MG63 (cell line): ENCODE measurements at regions not wholly inside any gene's neighbourhood (a gene's known extent, or its start where the extent isn't known, plus 50 kb on each side); places are given as distances from the start of the nearest gene placed in this dataset.
"Not testable (repeated sequence)": the region's sequence is repeated elsewhere in the genome, so short reads cannot be mapped to it uniquely, and the experiment has no call there.

Source experiments
- DNase-seq: peaks from one replicate; pipeline ENCODE4 v3.0.0-alpha.2; 2020
- H3K27me3 ChIP-seq: fragments of 250-450 bp; sonication (Bioruptor Pico); 2 replicates; pipeline ENCODE4 v1.5.1; 2020; ENCODE audit warnings: mild to moderate bottlenecking, moderate library complexity
- H3K36me3 ChIP-seq: fragments of 250-450 bp; sonication (Bioruptor Pico); 2 replicates; pipeline ENCODE4 v1.5.1; 2020; ENCODE audit warnings: mild to moderate bottlenecking, moderate library complexity
- H3K4me3 ChIP-seq: fragments of 250-450 bp; sonication (Bioruptor Pico); 2 replicates; pipeline ENCODE4 v1.5.1; 2020; ENCODE audit warnings: mild to moderate bottlenecking, moderate library complexity
- H3K9me3 ChIP-seq: fragments of 250-450 bp; sonication (Bioruptor Pico); 2 replicates; pipeline ENCODE4 v1.5.1; 2020; ENCODE audit warnings: mild to moderate bottlenecking, moderate library complexity

DNA sequence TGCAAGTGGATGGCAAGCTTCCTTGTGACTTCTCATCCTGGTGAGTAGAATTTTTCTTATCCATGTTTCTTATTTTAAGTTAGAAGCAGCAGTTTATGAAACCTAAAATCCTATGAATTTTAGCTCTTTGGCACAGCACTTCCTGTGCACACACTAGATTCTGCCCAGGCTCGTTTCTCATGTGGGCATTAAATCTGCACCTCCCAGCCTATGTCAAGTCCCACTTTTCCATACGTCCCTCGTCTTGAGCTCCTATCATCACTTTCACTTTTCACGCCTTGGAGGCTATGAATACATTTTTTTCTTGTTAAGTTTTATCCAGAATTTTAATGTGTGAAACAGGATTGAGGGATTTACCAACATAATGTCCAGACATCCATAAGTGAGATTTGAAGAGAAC is 142.1 kb downstream of the MRPS6 start:
- H3K36me3 ChIP-seq: no peaks in the 10 kb centered on the region; the same call in 1 of the 2 replicates
- DNase-seq: no peak
- no peaks in the 10 kb centered on the region for H3K27me3 ChIP-seq
- peaks cover 5% of the 10 kb centered on the region for H3K9me3 ChIP-seq
- no peak overlapping the region for H3K4me3 ChIP-seq

DNA sequence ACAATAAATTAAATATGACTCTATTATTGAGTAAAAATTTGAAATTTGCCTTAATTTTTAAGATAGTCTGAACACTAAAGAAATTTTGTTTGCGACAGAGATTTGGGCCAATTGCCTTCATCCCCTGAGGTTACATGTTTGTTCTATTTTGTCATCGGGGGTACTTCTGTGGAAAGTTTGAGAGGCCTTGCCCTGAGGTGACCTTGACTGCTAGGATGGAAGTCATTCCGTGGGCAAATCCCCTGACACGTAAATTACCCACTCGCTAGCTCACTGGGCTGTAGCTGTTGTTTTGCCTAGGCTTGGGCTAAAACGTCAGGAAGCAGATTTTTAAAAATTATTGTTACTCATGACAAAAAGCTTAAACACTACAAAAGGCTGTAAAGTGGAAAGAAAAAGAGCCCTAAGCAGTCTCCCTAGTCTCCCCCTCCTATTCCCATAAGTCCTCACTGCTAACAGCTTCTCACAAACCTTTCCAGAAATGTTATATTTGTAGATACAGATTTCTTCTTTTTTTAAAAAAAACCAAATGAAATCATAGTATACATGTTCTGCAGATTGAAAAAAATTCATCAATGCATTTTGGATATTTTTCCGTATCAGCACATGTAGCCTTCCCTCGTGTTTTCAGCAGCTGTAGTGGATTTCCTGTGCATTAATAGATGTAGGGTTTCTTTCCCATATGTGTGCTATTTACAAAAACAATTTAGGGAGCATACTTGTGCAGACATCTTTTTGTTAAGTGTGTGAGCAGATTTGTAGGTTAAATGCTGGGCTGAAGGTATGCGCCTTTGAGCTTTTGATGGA is 142.7 kb downstream of the MRPS6 start:
- H3K36me3 ChIP-seq: no peaks in the 10 kb centered on the region; the same call in 1 of the 2 replicates
- H3K4me3 ChIP-seq: no peak overlapping the region

DNA sequence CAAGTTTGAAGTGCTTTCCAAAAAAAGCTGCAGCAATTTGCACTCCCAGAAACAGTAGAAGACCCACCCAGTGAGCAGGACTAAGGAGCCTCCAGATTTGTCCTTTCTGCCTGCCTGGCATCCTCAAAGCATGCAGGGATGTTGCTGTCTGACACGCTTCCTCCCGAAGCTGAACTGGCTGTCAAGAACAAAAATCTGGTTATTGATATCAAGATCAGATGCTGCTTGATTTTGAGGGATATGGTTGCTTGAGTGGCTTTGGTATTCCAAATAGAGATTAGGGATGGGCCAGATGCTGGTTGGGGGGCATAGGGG is 143.3 kb downstream of the MRPS6 start:
- Histone ChIP-seq H3K27me3 (no peaks in the 10 kb centered on the region), H3K4me3 (no peak overlapping the region), H3K36me3 (no peaks in the 10 kb centered on the region; the same call in 1 of the 2 replicates), H3K9me3 (peaks cover 5% of the 10 kb centered on the region)
- DNase-seq: no peak

More for the DNA sequence above, 142.7 kb downstream of the MRPS6 start:
- Histone ChIP-seq H3K27me3 (no peaks in the 10 kb centered on the region), H3K9me3 (peaks cover 5% of the 10 kb centered on the region)
- DNase-seq: no peak

DNA sequence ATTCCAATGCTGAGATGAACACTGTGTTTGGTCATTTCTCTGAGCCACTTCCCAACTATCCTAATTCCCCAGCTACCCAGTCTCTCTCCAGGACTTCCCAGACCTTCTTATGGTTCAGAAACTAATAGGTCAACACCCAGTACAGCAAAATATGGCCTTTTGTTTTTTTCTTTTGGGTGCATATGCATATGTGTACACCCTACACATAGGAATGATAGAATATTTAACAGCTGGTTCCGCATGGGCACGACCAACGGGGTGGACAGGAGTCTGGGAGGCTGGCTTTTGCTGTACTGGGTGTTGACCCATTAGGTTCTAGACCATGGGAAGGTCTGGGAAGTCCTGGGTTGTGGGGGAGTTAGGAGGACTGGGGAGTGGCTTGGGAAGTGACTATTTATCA is 143.9 kb downstream of the MRPS6 start:
- H3K27me3 ChIP-seq: no peaks in the 10 kb centered on the region
- H3K4me3 ChIP-seq: no peak overlapping the region
- H3K9me3 ChIP-seq: peaks cover 5% of the 10 kb centered on the region
- DNase-seq: no peak
- no peaks in the 10 kb centered on the region; the same call in 1 of the 2 replicates for H3K36me3 ChIP-seq

DNA sequence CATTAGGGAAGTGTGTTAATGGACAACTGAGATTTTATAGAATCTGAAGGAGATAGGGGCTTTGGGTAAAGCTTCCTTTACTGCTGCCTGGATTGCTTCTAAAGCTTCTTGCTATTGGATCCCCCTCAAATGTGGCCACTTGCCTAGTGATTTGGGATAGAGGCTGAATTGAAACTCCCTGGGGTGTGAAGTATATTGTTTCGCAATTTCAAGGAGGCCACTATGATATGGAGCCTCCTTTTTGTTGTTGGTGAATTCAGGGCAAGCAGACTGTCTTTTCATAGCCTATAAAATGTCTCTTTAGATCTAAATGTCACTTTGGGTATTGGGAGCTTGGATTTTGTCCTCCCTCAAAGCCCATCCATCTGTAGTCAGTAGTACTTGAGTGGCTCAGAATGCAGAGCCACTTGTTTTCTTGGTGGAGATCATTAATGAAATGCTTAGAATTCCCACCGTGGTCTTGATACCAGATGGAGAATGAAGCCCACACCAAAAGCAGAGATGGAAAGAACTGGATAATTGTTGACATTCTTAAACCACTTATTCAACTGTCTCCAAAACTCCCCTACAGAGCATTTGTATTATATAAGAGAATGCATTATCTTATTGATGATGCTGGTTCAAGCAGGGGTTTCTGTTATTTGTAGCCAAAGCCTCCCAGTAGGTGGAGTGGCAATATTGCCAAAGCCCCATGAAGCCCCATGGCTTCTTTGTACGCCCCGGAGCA is 144.3 kb upstream of the KCNE2 start:
- Histone ChIP-seq H3K4me3 (no peak overlapping the region), H3K9me3 (no peaks in the 10 kb centered on the region), H3K27me3 (no peaks in the 10 kb centered on the region), H3K36me3 (no peaks in the 10 kb centered on the region; the same call in 1 of the 2 replicates)
- DNase-seq: no peak

DNA sequence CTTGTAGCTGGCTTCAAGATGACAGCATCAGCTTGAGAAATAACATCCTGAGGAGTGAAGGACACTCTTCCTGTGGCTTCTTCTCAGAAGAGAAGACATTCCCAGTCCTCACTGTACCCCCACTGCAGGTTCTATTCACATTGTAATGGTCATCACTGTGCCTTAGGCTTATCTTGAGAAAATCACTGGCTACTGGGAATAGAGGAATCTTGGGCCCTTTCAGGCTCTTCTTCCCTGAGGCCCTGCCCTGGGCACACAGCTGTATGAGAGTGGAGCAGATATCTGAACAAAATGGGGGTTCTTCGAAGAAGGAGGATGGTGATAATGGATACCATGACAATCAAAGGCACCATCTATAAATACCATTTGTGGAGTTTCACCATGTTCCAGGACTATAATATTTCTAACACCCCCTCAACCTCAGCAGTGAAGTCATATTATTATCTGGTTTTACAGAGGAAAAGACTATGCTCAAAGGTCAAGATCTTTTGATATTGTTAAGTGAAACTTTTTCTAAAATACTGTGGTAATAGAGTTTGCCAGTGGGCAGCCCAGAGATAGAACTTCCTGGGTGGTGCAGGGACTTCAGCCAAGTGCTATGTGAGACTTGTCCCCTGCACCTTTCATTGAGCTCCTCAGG is 143.1 kb upstream of the KCNE2 start:
- no peaks in the 10 kb centered on the region; the same call in 1 of the 2 replicates for H3K36me3 ChIP-seq
- H3K27me3 ChIP-seq: no peaks in the 10 kb centered on the region
- DNase-seq: no peak
- H3K4me3 ChIP-seq: no peak overlapping the region
- no peaks in the 10 kb centered on the region for H3K9me3 ChIP-seq

DNA sequence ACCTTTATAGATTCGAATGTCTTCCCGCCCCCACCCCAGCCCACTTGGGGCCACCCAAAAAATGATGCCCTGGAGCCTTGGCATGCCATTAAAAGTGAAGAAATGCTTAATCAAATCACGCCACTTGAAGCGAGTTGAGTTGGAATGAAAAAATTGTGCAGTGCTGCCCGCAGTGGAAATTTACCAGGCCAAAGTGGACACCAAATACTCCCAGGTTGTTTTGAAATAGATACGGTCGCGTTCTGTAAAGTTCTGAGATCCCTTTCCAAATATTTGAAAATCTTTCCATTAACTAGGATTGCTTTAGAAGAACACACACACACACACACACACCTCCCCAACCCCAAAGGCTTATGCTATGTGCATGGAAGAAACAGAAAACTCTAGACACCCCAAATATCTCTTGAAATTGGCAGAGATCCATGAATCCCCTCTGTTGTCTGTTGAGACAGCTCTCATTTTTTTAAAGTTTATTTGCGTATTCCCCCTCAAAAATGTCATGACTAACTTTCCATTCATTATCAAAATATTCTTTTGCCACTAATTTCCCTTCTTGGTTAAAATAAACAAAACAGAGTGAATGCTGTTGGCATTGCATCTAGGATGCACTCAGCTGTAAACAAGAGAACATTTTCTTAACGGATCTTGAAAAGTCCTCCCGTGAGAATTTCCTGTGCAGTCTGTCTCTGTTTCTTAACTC is 142.3 kb upstream of the KCNE2 start:
- Histone ChIP-seq H3K27me3 (no peaks in the 10 kb centered on the region), H3K4me3 (no peak overlapping the region), H3K36me3 (no peaks in the 10 kb centered on the region; the same call in 1 of the 2 replicates), H3K9me3 (no peaks in the 10 kb centered on the region)
- DNase-seq: no peak

DNA sequence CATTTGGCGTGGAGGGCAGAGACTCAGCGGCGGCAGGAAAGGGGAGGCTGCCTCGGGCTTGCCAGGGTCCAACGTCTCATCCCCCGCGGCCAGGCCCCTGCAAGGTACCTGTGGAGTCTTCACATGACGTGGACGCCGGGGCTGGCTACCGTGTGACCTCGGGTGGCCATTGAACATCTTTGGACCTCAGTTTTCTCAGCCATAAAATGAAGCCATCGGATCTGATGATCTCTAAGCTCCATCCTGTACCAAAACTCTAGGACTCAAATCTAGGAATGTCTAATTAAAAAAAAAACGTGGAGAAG is 141.8 kb upstream of the KCNE2 start:
- H3K4me3 ChIP-seq: no peak overlapping the region

DNA sequence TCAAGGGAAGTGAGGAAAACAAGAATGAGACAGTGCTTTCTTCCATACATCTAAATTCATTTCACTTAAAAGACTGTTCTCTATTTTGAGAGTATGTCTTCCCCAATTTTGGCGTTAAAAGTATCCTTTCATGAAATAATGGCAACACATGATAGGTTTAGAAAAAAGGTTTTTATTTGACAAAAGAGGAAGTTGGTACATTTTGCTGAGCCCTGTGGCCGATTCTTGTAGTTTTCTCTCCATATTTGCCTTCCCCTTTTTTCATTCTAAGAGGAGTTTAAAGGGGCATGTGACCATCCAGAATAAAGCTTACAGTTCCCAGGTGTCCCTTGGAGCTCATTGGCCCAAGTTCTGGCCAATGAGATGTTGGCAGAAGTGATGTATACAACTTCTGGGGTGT is 140.4 kb upstream of the KCNE2 start:
- H3K9me3 ChIP-seq: no peaks in the 10 kb centered on the region
- no peak overlapping the region for H3K4me3 ChIP-seq
- H3K36me3 ChIP-seq: no peaks in the 10 kb centered on the region
- no peak for DNase-seq
- H3K27me3 ChIP-seq: no peaks in the 10 kb centered on the region

More for the DNA sequence above, 141.8 kb upstream of the KCNE2 start:
- DNase-seq: no peak
- no peaks in the 10 kb centered on the region; the same call in 1 of the 2 replicates for H3K36me3 ChIP-seq
- no peaks in the 10 kb centered on the region for H3K9me3 ChIP-seq
- H3K27me3 ChIP-seq: no peaks in the 10 kb centered on the region

DNA sequence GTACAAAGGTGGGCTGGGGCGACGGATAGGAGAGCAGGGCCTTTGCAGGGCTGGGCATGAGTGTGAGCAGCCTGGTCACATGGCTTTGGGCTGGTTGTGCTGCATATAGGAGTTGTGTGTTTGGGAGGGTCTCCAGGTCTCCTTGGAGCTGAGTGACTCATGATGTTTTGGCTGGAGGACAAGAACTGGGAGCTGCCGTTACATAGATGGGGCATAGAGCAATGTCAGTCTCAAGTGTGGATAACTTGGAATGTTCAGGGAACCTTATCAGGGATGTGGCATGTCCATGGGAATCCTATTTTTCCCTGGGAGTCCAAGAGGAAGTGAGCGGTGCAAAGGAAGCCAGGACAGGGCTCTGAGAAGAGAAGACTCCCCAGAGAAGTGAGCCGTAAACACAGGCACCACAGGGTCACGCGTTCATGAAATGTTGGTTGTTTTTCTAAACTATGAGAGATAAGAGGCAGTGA is 136.4 kb upstream of the KCNE2 start:
- Histone ChIP-seq H3K27me3 (no peaks in the 10 kb centered on the region), H3K36me3 (no peaks in the 10 kb centered on the region), H3K4me3 (no peak overlapping the region), H3K9me3 (no peaks in the 10 kb centered on the region)
- peak; percentile 58 for DNase-seq

DNA sequence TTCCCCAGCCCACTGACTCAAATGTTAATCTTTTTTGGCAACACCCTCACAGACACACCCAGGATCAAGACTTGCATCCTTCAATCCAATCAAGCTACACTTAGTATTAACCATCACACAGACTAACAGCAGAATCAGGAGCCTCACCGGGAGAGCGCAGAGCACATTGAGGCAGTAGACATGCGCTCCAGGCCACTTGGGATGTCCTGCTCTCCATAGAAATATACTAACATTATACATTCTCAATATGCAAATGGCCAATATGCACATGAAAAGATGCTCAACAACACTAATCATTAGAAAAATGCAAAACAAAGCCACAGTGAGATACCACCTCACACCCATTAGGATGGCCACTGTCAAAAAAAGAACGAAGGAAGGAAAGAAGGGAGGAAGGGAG is 135.0 kb upstream of the KCNE2 start:
- no peak for DNase-seq
- Histone ChIP-seq H3K36me3 (no peaks in the 10 kb centered on the region), H3K27me3 (no peaks in the 10 kb centered on the region), H3K4me3 (no peak overlapping the region), H3K9me3 (no peaks in the 10 kb centered on the region)

DNA sequence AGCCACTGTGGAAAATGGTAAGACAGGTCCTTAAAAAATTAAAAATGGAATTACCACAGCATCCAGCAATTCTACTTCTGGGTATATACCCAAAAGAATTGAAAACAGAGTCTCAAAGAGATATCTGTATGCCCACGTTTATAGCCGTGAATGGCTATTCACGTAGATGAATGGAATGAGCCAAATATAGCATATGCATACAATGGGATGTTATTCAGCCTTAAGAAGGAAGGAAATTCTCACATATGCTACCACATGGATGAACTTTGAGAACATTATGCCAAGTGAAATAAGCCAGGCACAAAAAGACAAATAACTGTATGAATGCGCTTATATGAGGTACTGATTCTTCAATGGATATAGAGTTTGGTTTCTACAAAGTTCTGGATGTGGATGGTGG is 134.5 kb upstream of the KCNE2 start:
- DNase-seq: no peak
- no peaks in the 10 kb centered on the region for H3K9me3 ChIP-seq
- H3K27me3 ChIP-seq: no peaks in the 10 kb centered on the region
- H3K36me3 ChIP-seq: no peaks in the 10 kb centered on the region
- H3K4me3 ChIP-seq: no peak overlapping the region

DNA sequence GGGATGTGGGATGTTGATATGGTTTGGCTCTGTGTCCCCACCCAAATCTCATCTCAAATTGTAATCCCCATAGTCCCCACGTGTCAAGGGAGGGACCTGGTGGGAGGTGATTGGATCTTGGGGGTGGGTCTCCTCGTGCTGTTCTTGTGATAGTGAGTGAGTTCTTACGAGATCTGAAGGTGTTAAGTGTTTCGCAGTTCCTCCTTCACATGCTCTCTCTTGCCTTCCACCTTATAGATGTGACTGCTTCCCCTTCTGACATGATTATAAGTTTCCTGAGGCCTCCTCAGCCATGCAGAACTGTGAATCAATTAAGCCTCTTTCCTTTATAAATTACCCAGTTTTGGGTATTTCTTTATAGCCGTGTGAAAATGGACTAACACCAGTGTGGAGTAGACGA is 130.1 kb upstream of the KCNE2 start:
- H3K36me3 ChIP-seq, H3K9me3 ChIP-seq, H3K4me3 ChIP-seq, H3K27me3 ChIP-seq, DNase-seq: not testable (repeated sequence)

DNA sequence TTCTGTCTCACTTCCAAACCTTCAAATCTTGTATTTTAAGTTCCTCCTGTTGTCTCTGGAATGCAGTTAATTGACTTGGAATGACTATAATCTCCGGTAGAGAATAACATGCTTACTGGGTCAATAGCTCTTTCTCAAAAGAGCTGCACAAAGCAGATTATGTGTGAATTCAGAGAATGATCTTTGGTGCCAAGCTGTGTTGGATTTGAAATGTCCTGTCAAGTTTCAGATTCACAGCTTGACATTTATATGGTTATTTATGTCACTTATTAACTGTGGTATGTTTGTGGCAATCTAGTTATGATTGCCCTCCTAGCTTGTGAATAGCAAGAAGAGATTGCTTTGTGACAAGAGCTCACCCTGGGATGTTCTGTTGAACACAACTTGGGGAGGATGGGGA is 128.3 kb upstream of the KCNE2 start:
- H3K27me3 ChIP-seq: no peaks in the 10 kb centered on the region
- H3K36me3 ChIP-seq: no peaks in the 10 kb centered on the region
- no peak overlapping the region for H3K4me3 ChIP-seq
- peaks cover 5% of the 10 kb centered on the region; the same call in 1 of the 2 replicates for H3K9me3 ChIP-seq
- DNase-seq: no peak

DNA sequence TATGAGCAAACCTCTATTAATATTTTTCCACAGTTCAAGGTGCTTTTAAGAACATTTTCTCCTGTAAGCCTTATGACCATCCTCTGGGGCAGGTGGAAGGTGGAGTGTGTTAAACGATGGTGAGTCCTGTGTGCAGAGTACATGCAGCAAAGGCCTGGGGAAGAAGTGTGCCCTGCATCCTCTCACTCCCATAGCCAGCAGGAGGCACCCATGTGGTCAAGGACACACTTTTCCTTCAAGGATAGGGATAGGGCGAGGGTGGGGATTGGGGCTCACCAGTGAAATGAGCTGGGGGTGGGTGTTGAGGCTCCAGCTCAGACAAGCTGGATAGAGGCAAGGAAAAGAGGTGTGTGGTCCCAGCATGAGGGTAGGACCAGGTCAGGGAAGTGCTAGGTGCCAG is 120.8 kb upstream of the KCNE2 start:
- Histone ChIP-seq H3K4me3 (no peak overlapping the region), H3K27me3 (no peaks in the 10 kb centered on the region), H3K36me3 (no peaks in the 10 kb centered on the region), H3K9me3 (0 out of 2 replicates have a peak, but pooled peaks cover 2% of the 10 kb centered on the region)
- no peak for DNase-seq

DNA sequence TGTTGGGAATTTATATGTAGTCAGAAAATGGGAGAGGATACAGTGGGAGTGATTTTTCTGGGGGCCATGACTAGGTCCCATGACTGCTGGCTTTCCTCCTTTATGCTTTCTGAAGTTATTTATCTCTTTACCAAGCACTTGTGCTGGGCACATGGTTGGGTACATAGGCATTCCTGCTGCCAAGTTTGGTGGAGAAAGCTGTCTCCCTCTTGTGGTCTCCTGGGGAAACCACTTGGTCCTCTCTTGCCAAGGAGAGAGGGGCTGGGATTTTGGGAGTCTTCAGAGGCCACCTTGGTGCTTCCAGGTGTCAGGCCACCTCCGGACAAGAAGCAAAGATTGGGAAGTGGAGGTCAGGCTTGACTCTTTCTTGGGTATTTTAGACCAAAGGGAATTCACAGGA is 120.2 kb upstream of the KCNE2 start:
- H3K27me3 ChIP-seq: no peaks in the 10 kb centered on the region
- no peaks in the 10 kb centered on the region for H3K36me3 ChIP-seq
- no peak for DNase-seq
- 0 out of 2 replicates have a peak, but pooled peaks cover 2% of the 10 kb centered on the region for H3K9me3 ChIP-seq
- no peak overlapping the region for H3K4me3 ChIP-seq

DNA sequence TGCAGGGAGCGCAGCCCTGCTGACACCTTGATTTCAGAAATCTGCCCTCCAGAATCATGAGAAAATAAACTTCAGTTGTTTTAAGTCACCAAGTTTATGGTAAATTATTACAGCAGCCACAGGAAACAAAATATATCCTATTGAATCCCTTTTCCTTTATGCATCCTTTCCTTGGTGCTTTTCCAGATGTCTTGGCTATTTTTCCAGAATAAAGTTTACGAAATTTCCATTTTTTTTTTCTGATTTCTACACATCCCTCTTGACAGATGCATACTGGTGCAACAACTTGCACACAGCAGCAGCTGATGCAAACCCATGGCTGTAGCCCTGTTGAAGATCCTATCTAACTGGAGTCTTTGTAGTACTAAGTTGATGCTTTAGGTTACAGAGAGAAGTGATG is 111.1 kb upstream of the KCNE2 start:
- no peak overlapping the region for H3K4me3 ChIP-seq
- H3K36me3 ChIP-seq: no peaks in the 10 kb centered on the region
- H3K27me3 ChIP-seq: no peaks in the 10 kb centered on the region
- no peak for DNase-seq
- H3K9me3 ChIP-seq: 0 out of 2 replicates have a peak, but pooled peaks cover 3% of the 10 kb centered on the region
